GM19438 (cell line): ENCODE measurements at regions not wholly inside any gene's neighbourhood (a gene's known extent, or its start where the extent isn't known, plus 50 kb on each side); places are given as distances from the start of the nearest gene placed in this dataset.
"Not testable (repeated sequence)": the region's sequence is repeated elsewhere in the genome, so short reads cannot be mapped to it uniquely, and the experiment has no call there.

Experiments
- ATAC-seq: cut with Tn5 transposase; IDR thresholded peaks from one replicate; pipeline ENCODE4 v1.9.1; 2021; ENCODE audit warnings: low read depth; ENCODE audit not compliant: unreplicated experiment

DNA sequence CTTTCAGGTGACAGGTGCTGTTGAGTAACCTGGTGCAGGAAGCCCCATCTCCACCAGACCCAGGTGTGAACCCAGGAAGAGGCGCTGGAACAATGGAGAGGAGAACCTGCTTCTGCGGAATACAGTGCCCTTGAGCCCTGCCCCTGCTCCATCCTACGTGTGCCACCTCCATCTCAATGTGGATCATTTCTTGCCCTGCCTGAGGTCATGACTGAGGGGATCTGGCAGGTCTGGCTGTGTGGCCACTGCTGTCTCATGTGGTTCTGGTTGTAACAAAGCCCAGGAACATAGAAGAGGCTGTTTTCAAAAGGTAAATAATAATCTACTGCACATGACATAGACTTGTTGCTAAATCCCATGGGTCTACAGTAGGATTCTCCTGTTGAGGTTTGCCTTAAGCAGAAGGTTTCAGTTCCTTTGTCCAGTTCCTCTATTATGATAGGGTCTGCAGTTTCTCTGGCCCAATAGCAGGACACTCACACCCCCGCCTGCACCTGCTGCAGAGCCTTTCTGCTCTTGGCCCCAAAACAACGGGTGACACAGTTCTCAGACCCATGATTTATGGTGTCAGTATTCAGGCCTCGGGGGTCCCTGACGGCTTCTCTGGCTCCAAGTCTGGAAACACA is 113.5 kb upstream of the IGLL5 start:
- no peak for ATAC-seq

- ATAC-seq, result not testable (repeated sequence)
Observed at GRCh38 chr22:22774762-22775161, 112.9 kb upstream of the IGLL5 start.

- no peak for ATAC-seq
Observed at GRCh38 chr22:22776121-22776520, 111.5 kb upstream of the IGLL5 start.

DNA sequence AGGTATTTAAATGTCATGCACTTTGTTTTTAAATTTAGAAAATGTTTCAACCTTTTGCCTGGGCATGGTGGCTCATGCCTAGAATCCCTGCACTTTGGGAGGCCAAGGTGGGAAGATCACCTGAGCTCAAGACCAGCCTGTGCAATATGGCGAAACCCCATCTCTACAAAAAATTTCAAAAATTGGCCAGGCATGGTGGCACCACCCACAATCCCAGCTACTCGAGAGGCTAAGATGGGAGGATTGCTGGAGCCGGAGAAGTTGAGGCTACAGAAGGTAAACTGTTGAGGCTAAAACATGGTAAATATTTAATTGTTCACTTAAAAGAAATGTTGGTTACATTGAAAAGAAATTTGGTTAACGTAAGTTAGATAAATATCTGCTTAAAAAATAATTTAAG is 108.4 kb upstream of the IGLL5 start:
- no peak for ATAC-seq

GRCh38 chr22:22783575-22783974 is 104.0 kb upstream of the IGLL5 start:
- no peak for ATAC-seq

DNA sequence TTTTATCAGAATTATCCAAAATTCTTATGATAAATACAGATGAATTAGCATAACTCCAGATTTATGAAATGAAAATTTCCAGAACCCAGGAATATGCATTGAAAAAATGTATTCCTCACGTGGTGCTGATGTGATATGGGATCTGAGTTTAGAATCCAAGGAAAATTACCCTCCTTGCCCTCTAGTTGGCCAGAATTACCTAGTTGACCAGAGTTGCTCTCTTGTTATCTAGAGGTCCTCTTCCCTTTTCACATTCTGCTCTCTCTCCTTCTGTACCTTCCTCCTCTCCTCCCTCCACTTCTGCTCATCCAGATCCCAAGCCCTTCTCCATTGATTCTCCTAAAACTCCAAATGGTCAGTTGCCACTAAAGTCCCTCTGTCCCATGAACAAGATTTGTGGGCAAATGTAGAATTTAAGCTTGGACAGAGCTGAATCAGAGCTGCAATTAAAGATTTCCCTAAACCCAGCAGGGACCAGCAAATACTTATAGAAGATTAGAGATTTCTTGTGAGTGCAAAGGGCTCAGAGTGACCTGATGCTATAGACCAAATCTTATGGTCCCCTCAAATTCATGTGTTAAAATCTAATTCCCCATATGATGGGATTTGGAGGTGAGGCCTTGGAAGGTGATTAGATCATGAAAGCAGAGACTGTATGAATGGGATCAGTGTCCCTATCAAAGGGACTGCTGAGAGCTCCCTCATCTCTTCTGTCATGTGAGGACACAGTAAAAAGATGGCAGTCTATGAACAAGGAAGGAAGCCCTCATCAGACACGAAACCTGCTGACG is 103.2 kb upstream of the IGLL5 start:
- ATAC-seq, result no peak

DNA sequence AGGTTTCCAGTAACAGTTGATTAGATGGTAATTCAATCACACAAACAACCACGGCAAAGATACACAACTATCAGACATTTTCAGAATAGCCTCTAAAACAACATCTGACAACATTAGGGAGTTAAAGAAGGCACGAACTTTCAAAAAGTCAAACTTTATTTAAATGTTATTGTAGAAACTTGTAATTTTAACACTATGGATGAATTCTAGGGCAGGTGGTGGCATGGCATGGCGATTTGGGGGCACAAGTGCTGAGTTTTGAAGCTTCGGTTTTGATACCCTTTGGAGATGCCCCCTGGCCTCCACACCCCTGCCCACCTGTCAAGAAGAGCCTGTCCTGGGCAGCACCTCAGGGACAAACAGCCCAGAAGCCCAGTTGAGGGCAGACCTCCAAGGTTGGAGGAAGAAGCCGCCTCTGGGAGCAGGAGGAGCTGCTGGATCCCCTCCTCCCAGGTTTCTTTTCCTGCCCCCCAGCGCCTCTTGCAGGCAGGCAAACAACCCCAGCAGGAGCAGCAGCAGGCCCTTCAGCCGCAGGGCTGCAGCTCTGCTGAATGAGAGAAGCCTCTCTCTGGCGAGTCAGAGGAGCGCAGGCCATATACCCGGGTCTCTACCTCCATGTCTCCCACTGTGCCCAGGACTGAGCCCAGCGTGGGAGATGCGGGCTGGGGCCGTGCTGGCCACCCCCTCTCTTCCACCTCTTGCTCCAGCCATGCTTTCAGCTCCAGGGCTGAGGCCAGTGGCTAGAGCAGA is 102.1 kb upstream of the IGLL5 start:
- ATAC-seq, result no peak

DNA sequence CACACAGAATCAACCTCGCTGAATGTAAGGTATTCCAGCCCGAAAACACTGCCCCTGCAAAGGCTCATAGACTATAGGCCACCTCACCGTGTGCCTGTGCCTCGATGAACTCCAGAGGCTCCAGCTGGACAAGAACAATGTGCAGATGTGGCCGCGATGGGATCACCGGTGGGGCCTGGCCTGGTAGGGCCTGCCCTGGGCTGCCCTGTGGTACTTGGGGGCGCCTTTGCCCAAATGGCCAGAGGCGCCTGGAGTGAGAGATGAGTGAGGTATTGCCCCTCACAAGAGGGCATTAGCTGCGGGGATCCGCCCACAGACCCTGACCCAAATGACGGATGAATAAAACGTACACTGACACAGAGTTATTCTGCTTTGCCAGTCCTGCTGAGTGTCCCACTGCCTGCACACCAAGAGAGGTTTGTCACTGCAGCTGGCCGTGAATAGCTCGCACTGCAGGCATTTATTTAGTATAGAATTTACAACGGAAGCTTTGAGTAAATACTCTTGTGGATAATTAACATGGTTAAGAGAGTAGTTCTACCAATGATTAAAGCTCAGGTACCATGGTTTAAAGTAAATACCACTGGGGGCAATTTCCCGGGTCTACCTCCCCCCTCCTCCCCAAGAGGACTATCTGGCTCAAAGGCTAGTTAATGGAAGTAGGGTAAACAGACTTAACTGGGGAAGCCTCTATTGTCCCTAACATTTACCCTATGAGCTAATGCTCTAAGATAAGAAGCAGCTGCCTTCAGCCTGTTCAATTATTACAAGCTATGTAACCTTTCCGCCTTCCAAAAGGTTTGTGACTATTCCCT is 101.1 kb upstream of the IGLL5 start:
- ATAC-seq, result no peak

DNA sequence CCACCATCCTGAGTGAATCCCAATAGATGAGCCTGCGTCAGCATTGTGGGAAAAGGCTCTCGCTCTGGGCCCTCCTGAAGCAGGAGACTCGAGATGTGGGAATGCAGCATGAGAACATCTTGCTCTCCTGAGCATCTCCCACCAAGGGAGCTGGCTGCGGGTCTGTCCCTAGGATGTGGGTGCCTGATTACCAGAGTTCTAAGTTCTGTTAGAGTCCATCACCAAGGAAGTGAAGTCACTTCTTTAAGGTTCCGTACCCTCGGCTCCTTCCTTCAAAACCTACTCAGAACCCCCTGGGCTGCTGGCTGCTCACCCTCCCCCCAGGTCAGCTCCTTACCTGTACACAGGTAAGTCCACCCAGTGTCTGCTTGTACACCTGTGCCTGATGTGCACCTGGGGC is 100.5 kb upstream of the IGLL5 start:
- ATAC-seq, result no peak

GRCh38 chr22:22787786-22788459 is 99.7 kb upstream of the IGLL5 start:
- no peak for ATAC-seq

DNA sequence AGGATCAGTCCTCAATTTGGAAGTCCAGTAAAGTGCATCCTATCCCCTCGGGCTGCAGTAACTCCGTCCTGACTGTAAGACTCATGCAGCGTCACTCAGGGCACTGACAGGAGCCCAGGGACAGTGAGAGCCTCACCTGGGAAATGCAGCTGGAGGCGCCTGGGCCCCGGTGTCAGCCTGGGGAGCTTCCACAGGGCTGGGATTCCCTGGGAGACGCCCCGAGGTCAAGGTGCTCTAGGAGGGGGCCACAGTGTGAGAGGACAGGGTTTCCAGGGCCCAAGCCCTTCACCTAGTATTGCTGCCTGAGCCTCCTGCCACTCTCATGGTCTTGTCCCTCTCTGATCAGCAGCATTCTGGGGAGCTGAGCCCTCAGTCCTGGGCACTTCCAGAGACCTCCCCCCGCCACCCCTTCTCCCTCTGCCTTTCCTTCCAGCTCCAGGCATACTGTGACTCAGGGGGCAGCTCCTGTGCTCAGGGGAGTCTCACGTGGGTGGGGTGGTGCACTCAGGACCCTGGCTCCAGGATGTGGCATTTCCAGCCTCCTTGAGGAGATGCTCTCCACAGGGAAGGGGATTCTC is 99.1 kb upstream of the IGLL5 start:
- no peak for ATAC-seq

DNA sequence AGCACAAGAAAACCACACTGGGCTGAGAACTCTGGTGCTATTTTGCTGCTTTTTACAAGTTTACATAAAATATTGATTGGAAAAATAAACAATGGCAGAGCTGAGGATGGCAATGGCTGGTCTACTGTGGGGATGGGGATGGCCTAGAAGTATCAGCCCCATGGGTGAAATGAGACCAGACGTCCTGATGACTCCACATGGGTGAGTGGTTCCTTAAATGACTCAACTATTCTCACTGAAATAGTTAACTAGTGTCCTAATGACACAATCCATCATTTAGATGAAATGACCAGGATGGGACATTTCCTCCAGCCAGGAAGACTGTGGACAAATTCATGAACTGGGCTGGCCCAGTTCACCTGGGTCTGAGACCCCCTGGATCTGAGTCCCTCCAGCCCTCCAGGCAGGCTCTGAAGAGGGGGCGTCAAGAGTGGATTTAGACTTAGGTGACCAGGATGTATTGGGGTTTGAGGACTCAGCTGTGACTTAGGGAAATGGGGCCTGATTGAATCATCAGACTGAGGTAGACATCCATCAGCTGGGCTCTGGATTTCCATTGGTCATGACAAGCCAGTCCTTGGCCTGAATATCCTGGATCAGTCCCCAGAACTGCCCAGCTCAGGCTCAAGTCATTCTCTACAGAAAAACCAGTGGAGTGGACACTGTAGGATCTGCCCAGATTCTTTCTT is 98.2 kb upstream of the IGLL5 start:
- no peak for ATAC-seq

GRCh38 chr22:22789922-22790845 is 97.4 kb upstream of the IGLL5 start:
- ATAC-seq, result no peak

DNA sequence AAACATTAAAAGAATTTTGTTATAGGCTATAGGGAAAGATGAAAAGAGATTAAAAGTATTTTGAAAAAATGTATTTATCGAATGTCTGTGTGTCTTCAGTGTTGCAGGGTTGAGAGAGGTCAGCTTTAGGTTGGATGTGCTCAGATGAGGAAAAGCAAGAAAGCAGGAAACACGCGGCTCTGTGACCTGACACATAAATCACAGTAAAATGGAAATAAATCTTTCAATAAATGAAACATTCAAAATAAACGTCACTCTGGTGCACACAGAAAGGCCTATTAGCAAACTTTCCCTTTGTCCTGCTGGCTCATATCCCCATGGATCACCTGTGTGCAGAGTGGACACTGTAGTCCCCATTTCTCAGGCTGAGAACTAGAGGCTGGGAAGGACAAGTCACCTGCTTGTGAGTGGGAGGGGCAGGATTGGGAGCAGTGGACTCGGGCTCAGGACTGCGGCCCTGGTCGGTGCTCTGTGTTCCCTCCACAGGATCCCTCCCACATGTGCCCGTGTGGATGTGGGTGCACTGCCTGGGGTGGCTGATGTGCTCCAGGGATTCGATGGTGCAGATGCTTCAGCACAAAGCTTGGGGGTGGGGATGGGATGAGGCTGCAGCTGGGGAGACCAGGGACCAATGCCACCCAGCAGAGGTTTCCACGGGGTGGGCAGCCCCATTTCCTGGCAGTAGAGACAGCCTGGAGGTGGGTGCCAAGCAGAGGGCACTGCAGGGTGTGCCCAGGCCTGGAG is 96.0 kb upstream of the IGLL5 start:
- no peak for ATAC-seq

DNA sequence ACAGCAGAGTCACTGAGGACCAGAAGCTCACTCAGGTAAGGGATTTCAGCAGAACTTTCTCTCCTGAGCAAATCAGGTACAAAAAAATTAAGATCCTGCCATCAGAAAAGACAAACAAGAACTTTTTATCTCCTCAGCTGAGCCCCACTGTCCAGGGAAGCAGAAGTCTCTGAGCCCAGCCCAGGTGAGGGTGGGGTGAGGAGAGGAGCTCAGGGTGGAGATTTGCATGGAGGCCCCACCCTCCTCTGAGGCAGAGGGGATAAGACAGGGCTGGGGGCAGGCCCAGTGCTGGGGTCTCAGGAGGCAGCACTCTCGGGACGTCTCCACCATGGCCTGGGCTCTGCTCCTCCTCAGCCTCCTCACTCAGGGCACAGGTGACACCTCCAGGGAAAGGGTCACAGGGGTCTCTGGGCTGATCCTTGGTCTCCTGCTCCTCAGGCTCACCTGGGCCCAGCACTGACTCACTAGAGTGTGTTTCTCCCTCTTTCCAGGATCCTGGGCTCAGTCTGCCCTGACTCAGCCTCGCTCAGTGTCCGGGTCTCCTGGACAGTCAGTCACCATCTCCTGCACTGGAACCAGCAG is 95.3 kb upstream of the IGLL5 start:
- ATAC-seq, result not testable (repeated sequence)

GRCh38 chr22:22795639-22796038 is 92.0 kb upstream of the IGLL5 start:
- ATAC-seq, result not testable (repeated sequence)

DNA sequence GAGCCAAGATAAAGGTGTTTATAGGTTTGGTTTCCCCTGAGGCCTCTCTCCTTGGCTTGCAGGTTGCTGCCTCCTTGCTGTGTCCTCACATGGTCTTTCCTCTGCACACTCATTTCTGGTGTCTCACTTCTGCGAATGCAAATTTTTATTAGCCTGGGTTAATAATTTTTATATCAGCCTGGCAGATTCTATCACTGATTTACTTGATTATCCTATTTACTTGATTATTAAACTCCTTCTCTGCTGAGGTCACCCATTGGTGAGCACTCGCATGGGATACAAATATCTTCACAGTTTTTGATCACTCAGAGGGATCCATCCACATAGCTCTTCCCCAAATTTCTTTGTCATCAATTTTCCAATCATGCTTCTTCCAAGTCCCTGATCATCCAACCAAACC is 90.9 kb upstream of the IGLL5 start:
- no peak for ATAC-seq
